AML-193 (cell line): ENCODE measurements at regions not wholly inside any gene's neighbourhood (a gene's known extent, or its start where the extent isn't known, plus 50 kb on each side); places are given as distances from the start of the nearest gene placed in this dataset.

Experiments
- DNase-seq, 2 experiments: peaks; one replicate each; lab custom pipeline; 2025; lab: John Stamatoyannopoulos, UW

DNA sequence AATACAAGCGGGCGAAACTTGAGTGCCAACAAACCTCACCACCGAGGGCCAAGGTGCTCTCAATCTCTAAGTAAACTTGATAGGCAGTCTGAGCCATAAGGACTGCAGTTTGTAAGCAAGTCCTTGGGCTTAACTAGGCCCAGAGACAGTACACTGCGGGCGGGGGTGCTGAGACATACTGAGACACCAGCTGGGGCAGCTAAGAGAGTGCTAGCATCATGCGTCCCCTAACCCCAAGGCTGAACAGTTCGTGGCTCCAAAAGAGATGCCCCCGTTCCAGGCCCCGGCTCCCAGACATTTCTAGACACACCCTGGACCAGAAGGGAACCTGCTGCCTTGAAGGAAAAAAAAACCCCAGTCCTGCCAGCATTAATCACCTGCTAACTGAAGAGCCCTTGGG lies 126.8 kb upstream of the PRDX4 start:
- DNase-seq: no peak

GRCh38 chrX:23548164-23548563 lies 119.1 kb upstream of the PRDX4 start:
- DNase-seq: no peak

DNA sequence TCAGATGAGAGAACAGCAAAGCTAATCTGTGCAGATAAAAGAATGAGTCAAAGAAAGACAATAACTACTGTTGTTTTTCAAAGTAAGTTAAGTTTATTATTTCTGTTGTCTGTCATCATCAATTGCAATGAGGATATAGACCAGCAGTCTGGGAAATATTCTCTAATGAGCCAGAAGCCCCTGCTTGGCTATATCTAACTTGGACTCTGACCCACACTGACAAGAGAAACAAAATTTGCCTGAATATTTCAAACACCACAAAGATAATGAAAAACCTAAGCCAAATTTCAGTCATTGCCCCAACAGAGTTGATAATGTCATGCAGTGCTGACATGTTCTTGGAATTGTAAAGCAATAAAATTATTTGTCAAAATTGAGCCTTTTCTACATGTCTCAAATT lies 115.0 kb upstream of the PRDX4 start:
- DNase-seq: no peak

DNA sequence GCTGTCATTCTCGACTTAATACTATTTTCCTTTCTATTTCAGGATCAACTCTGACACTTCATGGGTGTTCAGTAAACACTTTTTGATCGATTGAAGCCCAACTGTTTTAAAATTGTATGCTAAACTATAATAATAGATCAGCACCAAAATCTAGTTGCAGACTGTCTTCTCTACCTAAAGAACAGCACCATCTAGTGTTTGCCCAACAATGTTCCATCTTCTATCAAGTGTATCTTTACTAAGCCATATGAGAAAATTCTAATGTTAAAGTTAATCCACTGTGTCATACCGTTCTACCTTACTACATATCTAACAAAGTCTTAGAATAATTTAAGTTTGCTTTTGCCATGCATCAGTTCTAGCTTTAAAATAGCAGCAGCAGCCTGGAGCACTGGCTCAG lies 113.0 kb upstream of the PRDX4 start:
- peak; percentile 10 to 14 for DNase-seq

DNA sequence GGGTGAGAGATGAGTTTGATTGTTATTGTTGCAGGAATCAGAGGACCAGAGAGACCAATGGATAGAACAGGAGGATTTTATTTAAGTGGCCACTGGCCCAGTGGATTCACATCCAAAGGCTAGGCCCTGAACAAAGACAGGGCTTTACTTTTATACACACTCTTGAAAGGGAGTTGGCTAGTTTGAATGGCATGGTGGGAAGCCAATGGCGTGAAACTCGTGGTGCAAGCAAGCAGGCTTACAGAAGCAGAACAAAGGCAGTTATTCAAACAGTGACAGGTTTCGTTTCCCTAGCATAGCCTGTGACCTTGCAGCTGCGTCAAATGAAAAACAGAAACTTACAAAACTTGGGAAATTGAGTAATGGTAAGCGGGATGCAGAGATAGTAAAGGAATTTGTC lies 110.2 kb upstream of the PRDX4 start:
- no peak for DNase-seq

- no peak for DNase-seq
Observed at GRCh38 chrX:23559975-23560374, 107.3 kb upstream of the PRDX4 start.

GRCh38 chrX:23570674-23571343 lies 96.5 kb upstream of the PRDX4 start:
- no peak for DNase-seq

GRCh38 chrX:23575281-23575680 lies 92.0 kb upstream of the PRDX4 start:
- no peak for DNase-seq

DNA sequence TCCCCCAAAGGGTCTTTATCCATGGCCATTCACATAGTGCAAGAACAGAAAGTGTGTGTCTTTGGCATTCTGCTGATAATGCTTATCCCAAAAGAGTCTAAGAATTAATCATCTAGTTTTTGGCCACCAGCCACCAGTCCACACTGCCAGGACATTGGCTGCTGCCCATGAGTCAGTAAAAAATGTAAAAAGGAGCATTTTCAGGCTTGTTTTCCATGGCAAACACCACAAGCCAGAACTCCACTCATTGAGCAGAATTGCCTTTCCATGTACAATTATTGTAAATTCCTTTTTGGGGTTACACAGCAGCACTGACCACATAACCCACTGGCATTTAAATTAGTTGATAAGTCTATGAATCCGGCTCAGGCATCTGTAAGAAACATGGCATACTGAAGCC lies 89.2 kb upstream of the PRDX4 start:
- no peak for DNase-seq

- no peak for DNase-seq
Observed at GRCh38 chrX:23589496-23589895, 77.8 kb upstream of the PRDX4 start.

- DNase-seq: no peak
Observed at GRCh38 chrX:23592741-23593140, 74.6 kb upstream of the PRDX4 start.

DNA sequence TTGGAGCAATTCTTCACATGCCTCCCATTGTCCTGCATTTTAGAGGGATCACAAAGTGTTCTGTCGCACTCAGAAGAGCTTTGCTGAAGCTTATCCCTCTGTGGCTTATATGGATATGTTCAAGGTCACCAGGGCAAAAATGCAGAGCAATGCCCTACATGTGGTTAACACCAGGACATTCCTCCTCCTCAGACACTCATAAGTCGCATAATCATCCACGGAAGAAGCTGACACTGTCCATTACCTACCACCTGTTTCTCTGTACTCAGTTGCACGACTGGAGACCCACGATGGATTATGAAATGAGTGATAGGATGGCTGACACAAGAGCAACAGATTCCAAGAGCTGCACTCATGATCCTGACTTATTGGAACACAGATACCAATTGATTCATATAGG lies 68.7 kb upstream of the PRDX4 start:
- DNase-seq: no peak

- DNase-seq: no peak
Observed at GRCh38 chrX:23603501-23603900, 63.8 kb upstream of the PRDX4 start.

- DNase-seq: no peak
Observed at GRCh38 chrX:23610495-23610894, 56.8 kb upstream of the PRDX4 start.

DNA sequence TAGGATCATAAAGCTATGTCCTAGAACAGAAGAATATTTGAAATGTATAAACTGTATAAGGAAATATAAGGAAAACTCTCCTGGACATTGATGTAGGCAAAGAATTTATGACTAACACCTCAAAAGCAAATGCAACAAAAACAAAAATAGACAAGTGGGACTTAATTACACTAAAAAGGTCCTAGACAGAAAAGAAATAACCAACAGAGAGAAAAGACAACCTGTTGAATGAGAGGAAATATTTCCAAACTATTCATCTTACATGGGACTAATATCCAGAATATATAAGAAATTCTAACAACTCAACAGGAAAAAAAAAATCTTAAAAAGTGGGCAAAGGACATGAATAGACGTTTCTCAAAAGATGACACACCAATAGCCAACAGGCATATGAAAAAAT lies 54.4 kb upstream of the PRDX4 start:
- DNase-seq: no peak

- DNase-seq: peak; percentile 2 to 4
Observed at GRCh38 chrX:23616361-23616760, 50.9 kb upstream of the PRDX4 start.
